HG03060 (cell line): ENCODE measurements at regions not wholly inside any gene's neighbourhood (a gene's known extent, or its start where the extent isn't known, plus 50 kb on each side); places are given as distances from the start of the nearest gene placed in this dataset.

Experiments
- ATAC-seq: cut with Tn5 transposase; IDR thresholded peaks from one replicate; pipeline ENCODE4 v1.9.1; 2021; ENCODE audit warnings: low read depth, moderate number of reproducible peaks; ENCODE audit not compliant: unreplicated experiment

DNA sequence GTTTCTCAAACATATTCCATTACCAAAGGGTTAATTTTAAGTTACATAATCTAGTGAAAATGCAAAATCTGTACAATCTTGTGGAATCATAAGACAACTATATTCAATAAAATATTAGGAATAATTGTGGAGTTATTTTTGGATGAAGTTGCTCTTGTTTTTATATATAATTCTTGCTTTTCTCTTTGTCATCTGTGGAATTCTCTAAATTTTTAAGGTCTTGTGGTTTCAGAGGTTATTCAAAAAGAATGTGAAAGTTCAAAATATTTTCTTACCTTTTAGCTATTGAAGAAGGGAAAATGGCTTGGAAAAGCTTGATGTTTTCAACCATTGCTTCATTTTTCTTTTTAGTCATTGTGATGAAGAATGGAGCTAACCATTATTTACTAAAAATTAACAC lies 552.1 kb downstream of the TFEC start:
- ATAC-seq, result no peak

DNA sequence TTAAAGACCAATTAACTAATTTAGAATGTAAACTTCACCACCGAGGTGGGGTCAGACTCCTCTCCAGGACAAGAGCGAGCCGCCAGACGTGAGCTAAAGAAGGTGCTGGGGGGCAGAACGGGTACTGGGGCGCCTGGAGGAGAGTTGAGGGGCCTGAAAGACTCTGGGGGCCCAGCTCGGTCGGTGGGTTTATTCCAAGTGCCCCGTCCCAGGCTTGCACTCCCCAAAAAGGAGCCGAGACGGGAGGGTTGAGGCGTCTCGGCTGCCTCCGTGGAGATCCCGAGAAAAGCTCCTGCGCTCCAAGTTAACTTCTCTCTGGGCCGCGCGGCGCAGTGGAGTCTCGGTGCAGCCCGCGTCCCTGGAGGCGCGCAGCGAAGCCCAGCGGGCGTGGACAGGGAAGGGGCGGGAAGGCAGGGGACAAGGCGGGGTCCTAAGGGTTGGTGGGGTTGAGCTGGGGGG lies 553.3 kb downstream of the TFEC start:
- ATAC-seq, result no peak

DNA sequence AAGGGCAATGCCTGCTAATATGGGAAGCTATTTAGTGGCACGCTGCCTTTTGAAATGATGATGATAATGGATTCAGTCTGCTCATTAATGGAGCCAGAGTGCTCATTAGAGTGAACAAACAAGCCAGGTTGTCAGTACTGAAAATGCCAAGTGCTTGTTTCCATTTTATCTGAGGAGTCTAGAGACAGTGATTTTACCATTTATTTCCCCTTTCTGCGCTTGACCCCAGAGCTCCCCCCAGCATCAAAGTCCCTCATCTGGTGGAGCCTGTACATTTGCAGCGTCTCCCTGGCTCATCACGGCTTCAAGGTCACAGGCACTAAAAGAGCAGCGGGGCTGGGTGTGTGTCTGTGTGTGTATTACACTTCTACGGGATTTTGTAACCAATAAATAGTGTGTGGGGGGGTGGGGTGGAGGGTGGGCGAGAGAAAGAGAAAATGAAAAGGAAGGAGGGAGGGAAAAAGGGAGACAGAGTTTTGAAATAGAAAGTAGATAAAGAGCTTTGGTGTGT lies 553.8 kb downstream of the TFEC start:
- ATAC-seq, result no peak

DNA sequence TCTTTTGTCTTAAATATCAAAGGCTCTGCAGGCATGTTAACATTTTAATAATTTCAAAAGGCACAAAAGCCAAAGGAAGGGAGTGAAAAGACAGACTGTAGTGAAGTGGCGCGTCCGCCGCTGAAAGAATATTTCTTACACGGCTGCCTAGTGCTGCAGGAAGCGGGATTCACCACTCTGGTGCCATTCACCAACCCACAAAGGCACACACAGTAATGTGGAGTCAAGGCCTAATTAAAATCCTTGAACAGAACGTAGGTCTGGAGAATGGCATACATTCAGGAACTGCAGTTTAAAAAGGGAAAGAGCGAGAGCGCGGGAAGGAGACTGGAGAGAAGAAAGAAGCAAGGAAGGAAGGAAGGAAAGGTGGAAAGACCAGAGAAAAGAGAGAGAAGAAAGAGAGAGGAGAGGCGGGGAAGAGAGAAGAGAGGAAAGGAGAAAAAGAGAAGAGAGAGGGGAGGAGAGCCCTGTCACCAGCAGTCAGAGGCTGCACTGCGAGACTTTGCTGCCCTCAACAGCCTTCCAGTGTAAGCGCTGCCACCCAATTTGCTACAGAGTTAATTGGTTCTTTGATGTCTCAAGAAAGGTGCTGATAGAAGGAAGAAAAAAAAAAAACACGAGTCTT lies 554.0 kb downstream of the MDFIC start:
- ATAC-seq, result no peak

DNA sequence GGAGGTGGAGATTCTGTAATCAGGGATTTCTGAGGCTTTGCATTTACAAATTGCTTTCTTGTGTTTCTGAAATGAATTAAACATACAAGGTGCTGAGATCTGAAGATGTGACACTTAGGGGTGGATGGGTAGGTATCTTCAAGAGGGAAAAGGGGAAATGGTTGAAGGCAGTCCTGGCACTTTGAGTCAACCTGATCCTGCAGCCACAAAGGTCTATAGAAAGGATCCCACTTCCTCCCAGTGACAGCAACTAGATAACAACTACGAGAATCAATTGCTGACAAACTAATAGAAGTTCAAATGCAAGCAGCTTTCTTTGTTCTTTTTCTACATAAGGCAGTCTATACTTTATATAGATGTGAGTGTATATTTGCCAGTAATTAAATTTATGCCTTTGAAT lies 553.3 kb downstream of the MDFIC start:
- ATAC-seq, result no peak

DNA sequence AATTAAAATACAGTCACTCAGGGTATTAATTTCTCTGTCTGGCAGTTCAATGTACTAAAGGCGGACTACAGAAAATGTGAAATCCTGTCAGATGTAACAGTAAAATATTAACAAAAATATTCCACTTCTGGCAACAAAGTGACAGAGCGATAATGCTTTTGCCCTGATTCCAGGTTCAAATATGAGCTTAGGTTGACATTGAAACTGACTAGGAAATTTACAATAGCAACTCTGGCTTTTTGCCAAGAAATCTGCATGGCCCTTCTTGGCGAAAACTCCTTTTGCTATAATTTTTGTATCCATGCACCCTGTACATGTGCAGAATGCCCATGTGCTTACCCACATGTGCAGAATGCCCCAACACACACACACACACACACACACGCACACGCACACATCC lies 552.2 kb downstream of the MDFIC start:
- ATAC-seq, result no peak

DNA sequence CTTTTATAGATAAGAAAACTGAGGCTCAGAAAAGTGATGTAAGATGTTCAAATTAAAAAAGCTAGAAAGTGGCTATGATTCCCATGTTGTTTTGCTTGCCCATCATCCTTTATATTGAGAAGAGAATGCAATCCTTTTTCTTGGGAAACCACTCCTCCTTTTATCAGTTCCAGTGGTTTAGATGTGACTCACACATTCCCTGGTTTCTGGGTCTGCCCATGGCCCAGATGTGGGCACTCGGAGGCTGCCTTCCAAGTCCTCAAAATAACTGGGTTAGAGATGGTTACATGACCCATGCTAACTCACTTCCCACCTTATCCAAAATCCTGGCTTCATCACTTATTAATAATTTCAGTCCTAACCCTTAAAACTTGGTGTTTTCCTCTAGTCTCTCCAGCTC lies 550.0 kb downstream of the MDFIC start:
- no peak for ATAC-seq

DNA sequence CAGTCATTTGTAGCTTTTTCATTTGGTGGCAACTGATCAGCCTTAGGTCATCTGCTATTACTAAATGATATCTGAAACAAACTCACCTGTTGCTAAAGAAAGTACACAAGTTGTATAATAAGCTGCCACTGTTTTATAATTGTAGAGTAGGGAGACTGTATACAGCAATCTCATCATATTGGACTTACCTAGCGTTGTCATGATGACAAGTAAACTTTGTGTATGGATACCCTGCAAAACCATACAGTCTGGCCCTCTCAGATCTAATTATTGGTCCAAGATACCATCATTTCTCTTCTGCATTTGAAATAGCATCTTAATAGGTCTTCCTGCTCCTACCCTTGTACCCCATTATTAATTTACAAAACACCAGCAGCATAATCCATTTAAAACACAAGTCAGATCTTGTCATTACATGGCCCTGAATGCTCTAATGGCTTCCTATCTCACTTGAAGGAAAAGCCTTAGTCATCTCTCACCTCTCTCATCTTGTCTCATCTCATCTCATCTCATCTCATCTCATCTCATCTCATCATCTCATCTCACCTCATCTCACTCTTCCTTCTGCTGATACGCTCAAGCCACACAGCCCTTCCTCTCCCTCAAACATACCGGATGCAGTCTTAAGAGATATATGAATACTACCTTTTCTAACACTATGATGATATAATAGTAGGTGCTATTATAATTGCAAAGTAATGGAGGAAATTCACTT lies 540.6 kb downstream of the MDFIC start:
- no peak for ATAC-seq

DNA sequence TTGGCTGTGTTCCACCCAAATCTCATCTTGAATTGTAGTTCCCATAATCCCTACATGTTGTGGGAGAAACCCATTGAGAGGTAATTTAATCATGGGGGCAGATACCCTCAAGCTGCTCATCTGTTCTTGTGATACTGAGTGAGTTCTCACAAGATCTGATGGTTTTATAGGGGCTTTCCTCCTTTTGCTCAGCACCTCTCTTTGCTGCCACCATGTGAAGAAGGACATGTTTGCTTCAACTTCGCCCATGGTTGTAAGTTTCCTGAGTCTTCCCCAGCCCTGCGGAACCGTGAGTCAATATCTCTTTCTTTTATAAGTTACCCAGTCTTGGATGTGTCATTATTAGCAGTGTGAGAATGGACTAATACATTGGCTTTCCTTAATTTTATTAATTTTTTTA lies 527.8 kb downstream of the MDFIC start:
- ATAC-seq, result no peak

DNA sequence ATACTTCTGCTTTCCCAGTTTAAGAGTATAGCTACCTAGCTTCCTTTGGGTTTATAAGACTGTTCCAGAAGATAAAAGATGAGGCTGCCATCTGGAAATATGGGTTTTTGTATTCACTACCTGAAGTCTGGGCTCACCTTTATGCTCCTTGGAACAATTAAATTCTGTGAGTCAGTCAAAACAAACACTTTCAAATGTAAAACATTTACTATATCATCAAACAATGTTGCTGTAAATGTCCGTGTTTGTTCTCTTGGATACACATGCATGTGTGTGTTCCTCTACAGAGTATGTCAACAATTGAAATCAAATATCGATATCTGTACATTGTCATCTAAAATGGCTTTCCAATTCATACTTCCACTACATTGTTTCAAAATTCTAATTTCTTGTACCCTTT lies 525.6 kb downstream of the MDFIC start:
- no peak for ATAC-seq

DNA sequence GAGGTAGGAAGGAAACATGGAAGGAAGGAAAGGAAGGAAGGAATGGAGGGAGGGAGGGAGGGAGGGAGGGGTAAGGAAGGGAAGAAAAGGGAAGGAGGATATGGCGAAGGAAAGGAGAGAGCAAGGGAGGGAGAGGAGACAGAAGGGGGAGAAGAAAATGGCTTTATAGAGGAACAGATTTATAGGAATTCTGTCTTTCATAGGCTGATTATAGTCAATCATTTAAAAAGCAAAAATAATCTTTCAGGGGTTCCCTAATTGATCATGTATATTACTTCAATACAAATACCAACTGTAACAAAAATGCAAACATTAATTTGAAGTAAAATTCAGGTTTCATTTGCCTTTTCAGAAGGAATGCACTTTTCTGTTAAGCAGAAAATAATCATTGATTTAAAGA lies 519.1 kb downstream of the MDFIC start:
- ATAC-seq, result no peak

DNA sequence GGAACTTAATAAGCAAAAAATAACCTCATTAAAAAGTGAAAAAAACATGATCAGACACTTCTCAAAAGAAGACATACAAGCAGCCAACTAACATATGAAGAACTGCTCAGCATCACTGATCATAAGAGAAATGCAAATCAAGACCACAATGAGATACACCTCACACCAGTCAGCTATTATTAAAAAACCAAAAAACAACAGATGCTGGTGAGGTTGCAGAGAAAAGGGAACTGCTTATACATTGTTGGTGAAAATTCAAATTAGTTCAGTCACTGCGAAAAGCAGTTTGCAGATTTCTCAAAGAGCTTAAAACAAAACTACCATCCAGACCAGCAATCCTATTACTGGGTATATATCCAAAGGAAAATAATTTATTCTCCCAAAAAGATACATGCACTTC lies 513.3 kb downstream of the MDFIC start:
- peak; percentile 98 for ATAC-seq

DNA sequence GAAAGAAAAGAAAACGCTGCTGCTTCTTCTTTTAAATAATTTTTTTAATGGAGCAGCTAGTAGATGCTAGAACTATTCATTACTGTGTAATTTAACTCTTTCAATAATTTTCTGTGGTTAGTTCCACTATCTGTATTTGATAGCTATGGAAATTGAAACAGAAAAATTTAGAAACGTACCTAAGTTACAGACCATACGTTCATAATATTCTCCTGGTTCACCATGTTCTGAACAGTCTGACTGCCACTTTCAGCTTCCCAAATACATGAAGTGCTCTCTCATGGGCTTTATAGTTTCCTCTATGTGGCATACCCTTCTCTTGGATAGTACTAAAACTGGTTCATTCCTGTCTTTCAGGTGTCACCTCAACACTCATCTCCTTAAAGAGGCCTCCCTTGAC lies 508.0 kb downstream of the MDFIC start:
- ATAC-seq, result no peak

DNA sequence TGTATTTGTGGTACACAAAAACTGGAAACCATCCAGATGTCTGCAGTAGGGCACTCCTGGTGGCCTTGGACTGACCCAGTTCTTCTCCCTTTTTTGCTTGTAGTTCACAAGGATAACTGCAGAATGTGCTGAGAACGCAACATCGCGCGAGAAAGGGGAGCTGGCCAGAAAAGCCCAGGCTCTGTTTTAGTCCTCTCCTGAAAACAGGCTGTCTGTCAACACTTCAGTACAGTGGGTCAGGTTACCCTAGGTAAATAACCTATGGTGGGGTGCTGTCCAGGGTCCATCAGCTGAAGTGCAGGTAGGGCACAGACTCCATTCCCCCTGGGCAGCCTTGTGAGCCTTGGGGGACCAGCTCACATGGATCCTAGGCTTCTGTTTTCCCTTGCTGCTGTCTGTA lies 495.8 kb downstream of the MDFIC start:
- ATAC-seq, result no peak

DNA sequence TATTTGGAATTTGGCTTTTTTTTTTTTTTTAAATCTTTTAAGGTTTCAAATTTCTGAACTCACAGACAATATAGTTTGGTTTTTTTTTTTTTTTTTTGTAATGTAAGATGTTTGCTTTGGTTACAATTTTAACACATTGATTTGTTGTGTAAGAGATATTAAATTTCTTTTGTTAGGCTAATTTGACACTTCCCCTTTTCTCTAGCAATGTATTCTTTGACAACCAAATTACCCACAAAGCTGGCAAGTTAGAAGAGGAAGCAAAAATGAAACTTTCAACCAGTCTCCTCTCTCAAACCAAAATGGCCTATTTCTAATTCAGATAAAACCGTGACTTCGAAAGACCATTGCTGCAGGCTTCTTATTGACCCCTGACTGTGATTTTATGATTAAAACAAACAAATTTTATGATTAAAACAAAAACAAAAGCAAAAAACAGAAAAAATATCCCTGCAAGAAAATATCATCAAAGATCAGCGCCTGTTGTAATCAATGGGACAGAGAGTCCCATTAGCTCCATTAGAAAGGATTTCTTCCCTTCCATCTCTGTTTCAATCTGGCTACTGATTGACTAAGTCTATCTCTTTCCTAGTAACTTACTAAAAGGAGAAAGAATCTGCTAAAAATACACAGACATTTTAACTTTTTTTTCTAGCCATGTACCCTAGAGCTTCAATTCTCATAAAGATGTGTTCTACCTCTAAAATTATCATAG lies 489.2 kb downstream of the MDFIC start:
- ATAC-seq, result peak; percentile 92

DNA sequence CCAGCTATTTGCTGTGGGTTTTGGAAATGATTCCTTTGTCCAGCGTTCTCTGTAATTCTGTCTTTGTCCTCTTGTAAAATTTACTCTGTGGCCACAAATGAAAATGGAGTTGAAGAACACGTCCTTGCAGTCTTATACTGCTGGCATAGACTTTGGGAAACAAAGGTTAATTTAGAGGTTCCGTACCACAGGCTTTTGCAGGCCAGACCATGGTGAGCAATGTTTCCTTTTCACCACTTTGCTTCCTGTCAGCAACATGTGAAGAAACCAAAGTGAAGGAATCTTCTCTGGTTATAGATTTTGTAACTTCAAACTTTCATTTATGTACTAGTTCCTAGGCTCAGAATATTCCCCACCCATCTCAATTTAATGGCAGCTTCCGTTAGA lies 488.5 kb downstream of the MDFIC start:
- ATAC-seq, result no peak

DNA sequence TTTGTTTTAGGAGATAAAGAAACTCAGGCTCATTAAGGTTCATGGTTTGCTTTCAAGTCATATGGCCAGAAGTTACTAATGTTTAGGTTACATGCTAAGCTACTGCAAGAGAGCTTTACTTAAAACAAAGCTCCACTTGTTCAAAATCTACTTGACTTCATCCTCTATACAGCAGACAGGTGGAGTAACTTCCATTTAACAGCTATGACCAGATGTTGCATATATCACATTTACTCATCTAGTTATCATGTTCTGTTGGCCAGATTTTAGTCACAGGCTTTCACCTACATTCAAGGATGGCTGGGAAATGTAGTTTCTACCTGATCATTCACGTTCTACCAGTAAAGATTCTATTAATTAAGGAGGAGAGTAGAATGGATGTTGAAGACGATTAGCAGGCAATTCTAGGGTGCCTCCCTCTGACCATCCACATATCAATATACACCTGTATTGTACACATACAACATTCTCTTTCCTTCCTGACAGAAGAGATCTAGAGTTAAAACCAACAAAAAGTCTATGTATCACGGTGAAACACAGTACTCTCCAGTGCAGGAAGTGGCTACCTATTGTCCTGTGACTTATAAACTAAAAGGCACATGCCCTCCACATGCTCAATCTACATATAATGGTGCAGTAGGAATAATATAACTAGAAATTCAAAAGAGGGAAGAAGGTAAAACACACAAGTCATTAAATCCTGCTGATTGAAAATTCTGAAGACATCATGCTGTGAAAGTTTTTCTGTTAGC lies 488.0 kb downstream of the MDFIC start:
- no peak for ATAC-seq

DNA sequence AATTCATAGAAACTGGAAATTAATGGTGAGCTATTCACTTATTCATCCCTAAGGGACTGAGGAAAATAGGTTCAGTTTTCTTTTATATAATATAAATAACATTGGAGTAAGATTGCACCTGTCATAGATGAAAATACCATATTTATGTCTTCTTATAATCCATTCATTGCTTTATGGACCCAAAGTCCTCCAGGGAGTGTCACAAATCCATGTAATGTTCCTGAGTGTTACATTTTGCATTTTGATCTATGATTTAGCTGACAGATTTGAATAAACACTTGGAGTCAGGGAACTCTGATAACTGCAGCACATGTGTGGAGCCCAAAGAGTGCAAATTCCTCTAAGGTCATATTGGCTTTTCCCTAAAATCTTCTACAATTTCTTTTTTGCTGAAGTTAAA lies 484.3 kb downstream of the MDFIC start:
- no peak for ATAC-seq

DNA sequence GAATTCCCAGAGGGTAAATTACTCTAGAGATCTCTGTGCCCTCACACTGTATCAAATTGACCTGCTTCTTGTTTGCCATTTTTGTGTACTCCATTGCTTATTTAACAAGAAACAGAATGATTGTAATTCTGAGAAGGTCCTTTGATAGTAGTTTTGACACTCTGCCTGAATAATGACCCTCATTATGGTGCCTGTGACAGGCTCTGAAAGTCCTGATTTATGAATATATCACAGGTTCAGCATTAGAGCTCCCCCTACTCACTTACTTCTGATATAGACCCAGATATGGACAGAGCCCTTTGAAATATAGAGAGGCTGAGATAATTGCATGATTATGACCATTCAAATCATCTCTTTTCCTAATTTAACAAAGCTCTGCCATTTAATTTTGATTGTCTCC lies 465.2 kb downstream of the MDFIC start:
- no peak for ATAC-seq

DNA sequence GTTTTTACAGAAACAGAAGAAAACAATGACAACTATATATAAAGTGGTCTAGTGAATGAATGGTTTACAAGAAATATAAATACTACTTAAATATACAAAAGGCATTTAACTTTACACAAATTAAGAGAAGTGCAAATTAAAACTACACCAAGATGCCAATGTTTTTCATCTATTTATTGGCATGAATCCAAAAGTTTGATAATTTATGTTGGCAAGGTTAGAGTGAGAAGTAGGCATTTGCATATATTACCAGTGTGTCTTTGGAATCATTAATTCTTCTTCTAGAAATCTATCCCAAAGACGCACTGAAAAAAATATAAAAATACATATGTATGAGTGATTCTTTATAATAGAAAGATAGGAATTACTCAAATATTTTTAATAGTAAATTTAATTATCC lies 457.4 kb downstream of the MDFIC start:
- no peak for ATAC-seq

DNA sequence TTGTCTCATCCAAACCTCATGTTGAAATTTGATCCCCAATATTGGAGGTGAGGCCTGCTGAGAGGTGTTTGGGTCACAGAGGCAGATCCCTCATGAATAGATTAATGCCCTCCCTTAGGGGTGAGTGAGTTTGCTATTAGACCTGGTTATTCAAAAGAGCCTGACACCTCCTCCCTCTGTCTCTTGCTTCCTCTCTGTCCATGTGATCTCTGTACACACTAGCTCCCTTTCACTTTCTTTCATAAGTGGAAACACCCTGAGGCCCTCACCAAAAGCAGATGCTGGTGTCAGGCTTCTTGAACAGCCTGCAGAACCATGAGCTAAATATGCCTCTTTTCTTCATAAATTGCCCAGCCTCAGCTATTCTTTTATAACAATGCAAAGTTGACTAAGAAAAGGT lies 447.1 kb downstream of the MDFIC start:
- no peak for ATAC-seq
